Gastrocnemius medialis (tissue), 4 donors: ENCODE measurements at regions not wholly inside any gene's neighbourhood (a gene's known extent, or its start where the extent isn't known, plus 50 kb on each side); places are given as distances from the start of the nearest gene placed in this dataset.

Experiments
- ATAC-seq, 2 donors: fragments of 150-250 bp; one replicate each; pipeline ENCODE4 v1.9.1; 2016
- DNase-seq, 2 donors: peaks; one replicate each; pipeline ENCODE4 v3.0.0-alpha.2; 2019
- H3K27ac ChIP-seq, 4 donors: fragments of 200-600 bp; sonication (generic); 1 replicate in 1 of 4; 2 replicates in 3 of 4; pipeline ENCODE4 v1.5.1; 2016 to 2018; ENCODE audit warnings: mild to moderate bottlenecking in 2 of 4, moderate library complexity in 1 of 4
- H3K27me3 ChIP-seq, 3 donors: fragments of 200-600 bp; sonication (generic) in 2 of 3; 1 replicate in 1 of 3; 2 replicates in 2 of 3; pipeline versions ENCODE4 v1.5.1 to v1.6.0; 2016 to 2019; ENCODE audit warnings: mild to moderate bottlenecking in 1 of 3, moderate library complexity in 1 of 3
- H3K36me3 ChIP-seq, 2 donors: fragments of 200-600 bp; sonication (generic) in 1 of 2; one replicate each; pipeline ENCODE4 v1.5.1; 2017 to 2018
- H3K4me1 ChIP-seq, 2 donors: fragments of 200-600 bp; sonication (generic) in 1 of 2; one replicate each; pipeline ENCODE4 v1.5.1; 2016 to 2017; ENCODE audit warnings: mild to moderate bottlenecking in 2 of 2
- H3K4me3 ChIP-seq, 4 donors: fragments of 200-600 bp; sonication (generic) in 3 of 4; 1 replicate in 1 of 4; 2 replicates in 3 of 4; pipeline ENCODE4 v1.5.1; 2016 to 2019; ENCODE audit warnings: mild to moderate bottlenecking in 2 of 4
- H3K9me3 ChIP-seq, 3 donors: fragments of 200-600 bp; sonication (generic) in 2 of 3; 1 replicate in 1 of 3; 2 replicates in 2 of 3; pipeline ENCODE4 v1.5.1; 2016 to 2019
- POLR2A ChIP-seq, 2 donors: fragments of 450-650 bp; IDR thresholded peaks; one replicate each; pipeline ENCODE4 v1.6.1; 2017; ENCODE audit warnings: antibody characterized with exemption in 2 of 2, mild to moderate bottlenecking in 2 of 2, moderate library complexity in 2 of 2
- in situ Hi-C, 4 donors: fragments of 200-750 bp; cut with MboI; loops; one replicate each; pipeline versions ENCODE4 v1.15.0 to v1.8.0; 2017; ENCODE audit warnings: low sequenced_read_pairs in 4 of 4
- intact Hi-C: fragments of 100-400 bp; cut with DNase I; formaldehyde crosslinking; loops from one replicate; pipeline ENCODE4 v1.15.1; 2023; ENCODE audit warnings: low total_unique reads

- H3K27me3 ChIP-seq: no peaks in the 10 kb centered on the region
- intact Hi-C loops (loop anchor here (5.0 kb wide), 1 partner anchor 151 kb away; no protein-coding TSS in a partner anchor), in situ Hi-C loops (loop anchor here in 3 of 4 donors (25.0 kb wide), 2 partner anchors 96 to 396 kb away; no protein-coding TSS in a partner anchor)
- H3K9me3 ChIP-seq: no peaks in the 10 kb centered on the region
- peak overlapping the region; percentile 93 to 98 (median 97) for H3K27ac ChIP-seq
- TF ChIP-seq POLR2A (IDR thresholded peaks at IDR 0.05): no peak
- DNase-seq: no peak
- no peaks in the 10 kb centered on the region for H3K36me3 ChIP-seq
- no peak overlapping the region for H3K4me3 ChIP-seq
- peaks cover 86 to 93% of the 10 kb centered on the region in 2 donors for H3K4me1 ChIP-seq
- ATAC-seq: no peak
Observed at GRCh38 chr12:124365726-124366430, 71.0 kb downstream of the RFLNA start.
